ENCODE measurements at regions not wholly inside any gene's neighbourhood (a gene's known extent, or its start where the extent isn't known, plus 50 kb on each side); places are given as distances from the start of the nearest gene placed in this dataset.

DNA sequence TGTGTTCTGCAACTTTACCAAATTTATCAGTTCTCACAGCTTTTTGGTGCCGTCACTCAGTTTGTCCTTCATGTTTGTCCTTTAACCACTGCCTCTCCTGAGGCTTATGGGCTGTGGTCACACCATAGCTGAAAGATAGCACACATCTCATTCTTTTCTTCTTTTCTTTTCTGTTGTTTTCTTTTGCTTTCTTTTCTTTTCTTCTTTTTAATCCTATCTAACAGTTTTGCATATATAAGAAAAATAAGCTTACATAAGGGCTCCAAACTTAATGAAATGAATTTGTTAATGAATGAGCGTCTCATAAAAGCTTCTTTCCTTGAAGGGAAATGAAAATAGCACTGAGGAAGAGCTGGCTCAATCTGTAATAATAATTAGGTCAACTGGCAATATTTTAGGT is 1061.2 kb downstream of the PCDH18 start:
- H3K9me3 Mint-ChIP-seq (ENCODE audit: unreplicated experiment): peaks cover 14% of the 10 kb centered on the region
- H3K36me3 Mint-ChIP-seq (ENCODE audit: unreplicated experiment): no peaks in the 10 kb centered on the region
- no peaks in the 10 kb centered on the region for H3K4me1 Mint-ChIP-seq (ENCODE audit: unreplicated experiment)
- no peak for DNase-seq (ENCODE audit: extremely low spot score, unreplicated experiment)
- TF ChIP-seq, protein P1, sequence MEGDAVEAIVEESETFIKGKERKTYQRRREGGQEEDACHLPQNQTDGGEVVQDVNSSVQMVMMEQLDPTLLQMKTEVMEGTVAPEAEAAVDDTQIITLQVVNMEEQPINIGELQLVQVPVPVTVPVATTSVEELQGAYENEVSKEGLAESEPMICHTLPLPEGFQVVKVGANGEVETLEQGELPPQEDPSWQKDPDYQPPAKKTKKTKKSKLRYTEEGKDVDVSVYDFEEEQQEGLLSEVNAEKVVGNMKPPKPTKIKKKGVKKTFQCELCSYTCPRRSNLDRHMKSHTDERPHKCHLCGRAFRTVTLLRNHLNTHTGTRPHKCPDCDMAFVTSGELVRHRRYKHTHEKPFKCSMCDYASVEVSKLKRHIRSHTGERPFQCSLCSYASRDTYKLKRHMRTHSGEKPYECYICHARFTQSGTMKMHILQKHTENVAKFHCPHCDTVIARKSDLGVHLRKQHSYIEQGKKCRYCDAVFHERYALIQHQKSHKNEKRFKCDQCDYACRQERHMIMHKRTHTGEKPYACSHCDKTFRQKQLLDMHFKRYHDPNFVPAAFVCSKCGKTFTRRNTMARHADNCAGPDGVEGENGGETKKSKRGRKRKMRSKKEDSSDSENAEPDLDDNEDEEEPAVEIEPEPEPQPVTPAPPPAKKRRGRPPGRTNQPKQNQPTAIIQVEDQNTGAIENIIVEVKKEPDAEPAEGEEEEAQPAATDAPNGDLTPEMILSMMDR (IDR thresholded peaks at IDR 0.05): no peak
- H3K27me3 Mint-ChIP-seq (ENCODE audit: unreplicated experiment): no peaks in the 10 kb centered on the region
- no peak overlapping the region for H3K4me3 Mint-ChIP-seq (ENCODE audit: unreplicated experiment)
- no peak overlapping the region for H3K27ac Mint-ChIP-seq (ENCODE audit: unreplicated experiment)

DNA sequence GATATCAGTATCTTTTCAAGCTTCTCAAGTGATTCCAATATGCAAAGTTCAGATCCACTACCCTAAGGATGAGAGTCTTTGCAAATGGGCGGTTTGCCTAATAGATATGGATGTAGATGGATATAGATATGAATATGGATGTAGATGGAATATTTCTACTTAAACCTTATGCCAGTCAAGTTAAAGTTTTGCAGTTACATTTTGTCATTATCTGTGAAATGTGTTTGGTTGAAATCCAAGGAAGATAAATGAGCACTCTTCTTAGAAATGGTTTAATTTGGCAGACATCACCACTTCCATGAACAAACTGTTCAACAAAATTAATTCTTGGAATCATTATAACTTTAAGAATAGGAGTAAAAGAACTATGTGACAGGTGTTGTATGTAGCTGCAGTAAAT is 1066.6 kb downstream of the PCDH18 start:
- Mint-ChIP-seq H3K27me3 (ENCODE audit: unreplicated experiment) (no peaks in the 10 kb centered on the region), H3K9me3 (ENCODE audit: unreplicated experiment) (peaks cover 14% of the 10 kb centered on the region), H3K27ac (ENCODE audit: unreplicated experiment) (no peak overlapping the region)

DNA sequence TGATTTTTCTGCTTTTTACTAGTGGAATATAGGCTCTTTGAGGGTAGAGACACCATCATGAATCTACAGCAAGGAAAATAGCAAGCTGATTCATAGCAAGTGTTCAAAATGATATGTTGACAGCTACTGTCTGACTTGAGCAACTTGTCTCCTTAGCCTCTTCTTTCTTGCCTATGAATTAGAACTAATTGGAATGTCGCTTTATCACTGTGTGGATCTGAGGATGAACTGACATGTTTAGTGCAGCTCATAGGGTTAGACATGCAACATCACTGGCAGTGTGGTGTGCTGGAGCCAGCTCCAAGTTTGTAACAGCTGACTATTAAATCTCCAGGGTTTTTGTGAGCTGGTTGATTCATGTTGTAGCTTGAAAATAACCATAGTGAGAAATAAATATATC is 1068.4 kb downstream of the PCDH18 start:
- no peaks in the 10 kb centered on the region for H3K36me3 Mint-ChIP-seq (ENCODE audit: unreplicated experiment)
- DNase-seq (ENCODE audit: extremely low spot score, unreplicated experiment): no peak
- H3K27ac Mint-ChIP-seq (ENCODE audit: unreplicated experiment): no peak overlapping the region
- peaks cover 4% of the 10 kb centered on the region for H3K9me3 Mint-ChIP-seq (ENCODE audit: unreplicated experiment)
- H3K4me1 Mint-ChIP-seq (ENCODE audit: unreplicated experiment): no peaks in the 10 kb centered on the region
- TF ChIP-seq, protein P1 (IDR thresholded peaks at IDR 0.05): no peak
- no peak overlapping the region for H3K4me3 Mint-ChIP-seq (ENCODE audit: unreplicated experiment)
- no peaks in the 10 kb centered on the region for H3K27me3 Mint-ChIP-seq (ENCODE audit: unreplicated experiment)

More for the DNA sequence above, 1066.6 kb downstream of the PCDH18 start:
- Mint-ChIP-seq H3K4me1 (ENCODE audit: unreplicated experiment) (no peaks in the 10 kb centered on the region), H3K4me3 (ENCODE audit: unreplicated experiment) (no peak overlapping the region), H3K36me3 (ENCODE audit: unreplicated experiment) (no peaks in the 10 kb centered on the region)
- TF ChIP-seq, protein P1 (IDR thresholded peaks at IDR 0.05): no peak
- DNase-seq (ENCODE audit: extremely low spot score, unreplicated experiment): no peak

DNA sequence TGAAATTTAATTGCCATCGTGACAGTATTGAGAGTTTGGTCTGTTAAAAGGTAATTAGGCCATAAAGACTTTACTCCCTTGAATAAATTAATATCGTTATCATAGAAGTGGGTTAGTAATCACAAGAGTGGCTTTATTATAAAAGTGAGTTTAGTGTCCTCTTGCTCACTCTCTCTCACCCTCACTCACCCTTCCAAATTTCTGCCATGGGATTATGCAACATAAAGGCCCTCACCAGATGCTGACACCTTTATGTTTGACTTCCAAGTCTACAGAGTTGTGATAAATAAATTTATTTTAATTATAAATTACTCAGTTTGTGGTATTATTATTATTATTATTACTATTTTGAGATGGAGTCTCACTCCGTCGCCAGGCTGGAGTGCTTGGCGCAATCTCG is 1070.8 kb downstream of the PCDH18 start:
- H3K36me3 Mint-ChIP-seq (ENCODE audit: unreplicated experiment): no peaks in the 10 kb centered on the region
- H3K27me3 Mint-ChIP-seq (ENCODE audit: unreplicated experiment): no peaks in the 10 kb centered on the region
- no peaks in the 10 kb centered on the region for H3K9me3 Mint-ChIP-seq (ENCODE audit: unreplicated experiment)
- no peaks in the 10 kb centered on the region for H3K4me1 Mint-ChIP-seq (ENCODE audit: unreplicated experiment)
- TF ChIP-seq, protein P1 (IDR thresholded peaks at IDR 0.05): no peak
- DNase-seq (ENCODE audit: extremely low spot score, unreplicated experiment): no peak
- H3K4me3 Mint-ChIP-seq (ENCODE audit: unreplicated experiment): no peak overlapping the region
- H3K27ac Mint-ChIP-seq (ENCODE audit: unreplicated experiment): no peak overlapping the region

DNA sequence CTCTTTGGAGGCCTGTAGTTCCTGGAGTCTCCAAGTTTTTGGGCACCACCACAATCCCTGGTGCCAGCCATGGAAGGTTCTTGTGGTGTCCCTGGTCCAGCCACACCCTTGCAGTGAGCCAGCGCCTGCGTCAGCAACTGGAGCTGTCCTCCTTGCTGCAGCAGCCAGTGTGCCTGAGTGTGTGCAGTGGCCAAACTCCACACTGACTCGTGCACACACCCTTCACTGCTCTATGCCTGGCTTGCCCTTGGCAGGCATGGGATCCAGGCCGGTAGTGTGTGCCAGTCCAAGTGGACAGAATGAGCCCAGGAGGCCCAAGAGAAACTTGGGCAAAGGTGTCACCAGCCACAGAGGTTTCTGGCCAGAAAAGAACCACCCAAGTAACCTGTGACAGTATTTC is 1074.0 kb downstream of the PCDH18 start:
- no peaks in the 10 kb centered on the region for H3K27me3 Mint-ChIP-seq (ENCODE audit: unreplicated experiment)
- H3K4me1 Mint-ChIP-seq (ENCODE audit: unreplicated experiment): no peaks in the 10 kb centered on the region
- no peaks in the 10 kb centered on the region for H3K36me3 Mint-ChIP-seq (ENCODE audit: unreplicated experiment)
- H3K9me3 Mint-ChIP-seq (ENCODE audit: unreplicated experiment): no peaks in the 10 kb centered on the region
- DNase-seq (ENCODE audit: extremely low spot score, unreplicated experiment): no peak
- TF ChIP-seq, protein P1 (IDR thresholded peaks at IDR 0.05): no peak
- no peak overlapping the region for H3K4me3 Mint-ChIP-seq (ENCODE audit: unreplicated experiment)
- H3K27ac Mint-ChIP-seq (ENCODE audit: unreplicated experiment): no peak overlapping the region
